NB4 (cell line): ENCODE measurements at regions not wholly inside any gene's neighbourhood (a gene's known extent, or its start where the extent isn't known, plus 50 kb on each side); places are given as distances from the start of the nearest gene placed in this dataset.

Source experiments
- CTCF ChIP-seq: IDR thresholded peaks from one replicate; pipeline ENCODE4 v1.5.1; 2012; ENCODE audit warnings: low read depth, low read length
- TF ChIP-seq, protein P1 (sequence below): IDR thresholded peaks from 2 replicates; pipeline ENCODE4 v1.6.1; 2011; ENCODE audit warnings: low read depth, low read length

- TF ChIP-seq CTCF = no peak
- TF ChIP-seq, protein P1, sequence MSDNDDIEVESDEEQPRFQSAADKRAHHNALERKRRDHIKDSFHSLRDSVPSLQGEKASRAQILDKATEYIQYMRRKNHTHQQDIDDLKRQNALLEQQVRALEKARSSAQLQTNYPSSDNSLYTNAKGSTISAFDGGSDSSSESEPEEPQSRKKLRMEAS = no peak
Measured at GRCh38 chr5:82834151-82834550, 243.0 kb downstream of the TMEM167A start.
